Activated T-cell treated with anti-CD3 and anti-CD28 coated beads, Interleukin-2, amount 50 U/mL, for 24 hours (primary cell): ENCODE measurements at regions not wholly inside any gene's neighbourhood (a gene's known extent, or its start where the extent isn't known, plus 50 kb on each side); places are given as distances from the start of the nearest gene placed in this dataset.
"Not testable (repeated sequence)": the region's sequence is repeated elsewhere in the genome, so short reads cannot be mapped to it uniquely, and the experiment has no call there.

Experiments used
- DNase-seq: peaks from one replicate; pipeline ENCODE4 v3.0.0-alpha.2; 2020
- H3K27ac Mint-ChIP-seq: 2 replicates; pipeline ENCODE4 v1.8.0; 2020; ENCODE audit warnings: mild to moderate bottlenecking, mixed read lengths
- H3K27me3 Mint-ChIP-seq: 2 replicates; pipeline ENCODE4 v1.8.0; 2020; ENCODE audit warnings: mixed read lengths
- H3K36me3 Mint-ChIP-seq: 2 replicates; pipeline ENCODE4 v1.8.0; 2020; ENCODE audit warnings: low read depth, mixed read lengths
- H3K4me1 Mint-ChIP-seq: 2 replicates; pipeline ENCODE4 v1.8.0; 2020; ENCODE audit warnings: low read depth, mixed read lengths
- H3K4me3 Mint-ChIP-seq: 2 replicates; pipeline ENCODE4 v1.8.0; 2020; ENCODE audit warnings: mild to moderate bottlenecking, moderate library complexity, mixed read lengths
- H3K9me3 Mint-ChIP-seq: 2 replicates; pipeline ENCODE4 v1.8.0; 2020; ENCODE audit warnings: mixed read lengths

DNA sequence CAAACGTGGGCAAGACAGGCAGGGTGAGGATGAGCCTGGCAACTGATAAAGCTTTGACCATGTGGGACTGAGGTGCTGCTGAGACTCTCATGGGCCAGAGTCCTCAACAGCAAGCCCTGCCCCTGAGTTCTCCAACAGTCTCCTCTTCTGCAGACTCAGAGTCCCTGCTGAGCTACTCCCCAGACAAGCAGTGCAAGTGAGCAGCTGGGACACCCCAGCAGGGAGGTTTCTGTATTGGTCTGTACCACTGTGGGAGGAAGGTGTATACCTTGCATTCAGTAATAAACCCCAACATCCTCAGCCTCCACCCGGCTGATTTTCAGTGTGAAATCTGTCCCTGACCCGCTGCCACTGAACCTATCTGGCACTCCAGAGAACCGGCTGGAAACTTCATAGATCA lies 542.5 kb downstream of the RPIA start:
- H3K4me1 Mint-ChIP-seq, H3K27ac Mint-ChIP-seq, H3K4me3 Mint-ChIP-seq, H3K36me3 Mint-ChIP-seq, DNase-seq, H3K27me3 Mint-ChIP-seq, H3K9me3 Mint-ChIP-seq: not testable (repeated sequence)

DNA sequence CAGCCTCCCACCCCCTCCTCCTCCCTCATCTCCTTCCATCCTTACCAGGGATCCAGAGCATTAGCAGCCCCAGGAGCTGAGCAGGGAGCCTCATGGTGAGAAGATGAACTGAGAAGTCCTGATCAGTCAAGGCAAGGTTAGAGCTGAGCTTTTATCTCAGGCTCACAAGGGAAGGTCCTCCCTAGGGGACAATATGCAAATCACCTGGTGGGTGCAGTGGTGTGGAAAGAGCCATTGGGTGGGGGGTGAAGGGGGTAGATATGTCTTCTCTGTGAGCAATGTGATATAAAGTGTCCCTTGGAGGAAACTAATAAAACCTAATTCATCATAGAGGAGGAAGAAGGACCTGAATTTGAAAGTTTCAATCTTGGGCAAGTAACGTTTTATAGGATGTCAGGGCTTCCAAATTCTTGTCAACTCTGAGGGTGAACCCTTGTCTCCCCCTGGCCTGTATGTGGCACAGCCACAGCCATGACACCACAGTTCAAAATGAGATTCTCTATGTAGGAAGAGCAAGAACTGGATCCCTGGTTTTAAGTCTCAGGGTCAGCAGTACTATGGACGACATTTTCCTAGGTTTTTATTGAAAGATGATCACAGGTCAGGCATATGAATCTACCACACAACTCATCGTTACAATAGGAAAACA lies 543.5 kb downstream of the RPIA start:
- H3K4me3 Mint-ChIP-seq, H3K4me1 Mint-ChIP-seq, DNase-seq, H3K27me3 Mint-ChIP-seq, H3K27ac Mint-ChIP-seq, H3K9me3 Mint-ChIP-seq, H3K36me3 Mint-ChIP-seq: not testable (repeated sequence)

DNA sequence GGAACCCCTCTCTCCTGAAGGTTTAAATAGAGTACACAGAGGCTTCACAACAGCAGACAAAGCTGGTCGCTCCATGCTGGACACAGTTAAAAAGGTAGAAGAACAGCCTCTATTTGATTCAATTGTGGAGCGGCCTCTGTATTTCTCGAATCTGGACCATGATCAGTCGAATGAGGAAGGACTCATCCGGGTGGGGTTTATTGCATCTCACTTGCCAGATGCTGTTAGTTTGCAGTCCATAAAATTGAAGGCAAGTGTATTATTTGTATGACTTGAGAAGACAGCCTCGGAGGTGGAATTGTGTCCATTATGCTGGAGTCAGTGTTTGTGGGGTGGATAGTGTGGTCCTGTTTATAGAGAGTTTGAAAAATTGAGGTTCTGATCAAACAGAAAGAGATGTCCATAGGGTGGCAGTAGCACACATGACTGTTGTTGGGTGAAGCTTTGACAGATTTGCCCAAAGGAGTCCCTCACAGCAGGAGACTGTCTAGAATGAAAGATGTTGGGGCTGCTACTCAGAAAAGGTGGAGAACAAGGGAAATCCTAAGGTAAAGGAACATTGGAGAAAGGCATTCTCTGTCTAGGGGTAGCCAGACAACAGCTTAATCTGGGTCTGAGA lies 545.5 kb downstream of the RPIA start:
- H3K27me3 Mint-ChIP-seq, H3K4me1 Mint-ChIP-seq, DNase-seq, H3K4me3 Mint-ChIP-seq, H3K9me3 Mint-ChIP-seq, H3K36me3 Mint-ChIP-seq, H3K27ac Mint-ChIP-seq: not testable (repeated sequence)

DNA sequence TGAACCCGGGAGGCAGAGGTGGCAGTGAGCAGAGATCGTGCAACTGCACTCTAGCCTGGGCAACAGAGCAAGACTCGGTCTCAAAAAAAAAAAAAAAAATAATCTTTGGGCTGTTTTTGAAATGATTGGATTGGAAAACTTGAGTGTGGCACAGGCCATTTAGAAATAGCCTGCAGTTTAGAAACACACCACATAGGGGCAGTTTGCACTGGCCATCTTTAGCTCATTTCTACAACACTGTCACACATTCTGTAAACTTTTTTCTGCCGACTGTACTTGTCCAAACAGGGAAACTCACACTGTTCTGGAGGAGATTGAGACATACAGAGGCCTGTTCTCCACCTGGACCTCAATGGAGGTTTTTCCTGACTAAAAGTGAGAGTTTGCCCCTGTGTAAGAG lies 546.3 kb downstream of the RPIA start:
- not testable (repeated sequence) for H3K27ac Mint-ChIP-seq, H3K27me3 Mint-ChIP-seq, H3K9me3 Mint-ChIP-seq, DNase-seq, H3K4me3 Mint-ChIP-seq, H3K36me3 Mint-ChIP-seq, H3K4me1 Mint-ChIP-seq

DNA sequence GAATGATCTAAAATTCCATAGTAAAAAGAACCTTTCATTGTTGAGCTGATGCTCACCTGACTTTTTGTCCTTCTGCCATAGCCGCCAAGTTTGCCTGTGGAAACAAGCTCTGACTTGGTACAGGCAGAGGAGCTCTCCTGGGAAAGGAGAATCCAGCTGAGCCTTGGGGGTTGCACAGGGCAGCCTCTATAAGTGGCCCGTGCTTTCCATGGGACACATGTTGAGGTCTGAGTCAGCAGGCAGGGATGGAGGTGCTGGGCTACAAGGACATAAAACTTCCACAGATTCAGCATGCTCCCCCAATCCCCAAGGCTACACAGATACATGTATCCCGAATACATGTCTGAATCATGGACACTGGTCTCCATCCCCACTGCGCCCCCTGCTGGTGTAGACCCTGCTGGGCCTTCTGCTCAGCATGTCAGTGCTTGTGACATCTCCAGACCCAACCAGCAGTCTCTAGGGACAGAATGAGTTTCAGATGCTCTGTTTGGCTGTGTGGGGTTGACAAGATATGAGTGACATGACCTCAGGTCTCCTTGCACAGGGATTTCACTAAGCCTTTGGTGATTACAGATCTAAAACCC lies 551.7 kb downstream of the RPIA start:
- DNase-seq, H3K4me1 Mint-ChIP-seq, H3K4me3 Mint-ChIP-seq, H3K27me3 Mint-ChIP-seq, H3K9me3 Mint-ChIP-seq, H3K27ac Mint-ChIP-seq, H3K36me3 Mint-ChIP-seq: not testable (repeated sequence)

DNA sequence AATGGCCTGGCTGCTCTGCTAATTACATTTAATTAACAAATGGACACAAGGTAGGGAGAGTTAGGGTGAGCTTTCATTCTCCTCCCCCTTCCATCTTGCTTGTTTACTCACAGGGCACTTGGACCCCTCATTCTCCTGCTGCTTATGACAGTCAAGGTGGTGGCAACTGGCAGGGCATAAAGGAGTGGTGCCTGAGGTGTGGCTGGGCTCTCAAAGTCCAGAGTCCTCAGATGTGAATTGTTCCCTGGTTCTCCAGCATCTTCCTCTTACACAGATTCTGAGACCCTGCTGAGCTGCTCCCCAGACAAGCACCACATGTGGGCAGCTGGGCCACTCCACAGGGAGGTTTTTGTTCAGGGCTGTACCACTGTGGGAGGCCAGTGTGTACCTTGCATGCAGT lies 552.9 kb downstream of the RPIA start:
- H3K4me3 Mint-ChIP-seq, H3K27ac Mint-ChIP-seq, H3K9me3 Mint-ChIP-seq, DNase-seq, H3K27me3 Mint-ChIP-seq, H3K36me3 Mint-ChIP-seq, H3K4me1 Mint-ChIP-seq: not testable (repeated sequence)

DNA sequence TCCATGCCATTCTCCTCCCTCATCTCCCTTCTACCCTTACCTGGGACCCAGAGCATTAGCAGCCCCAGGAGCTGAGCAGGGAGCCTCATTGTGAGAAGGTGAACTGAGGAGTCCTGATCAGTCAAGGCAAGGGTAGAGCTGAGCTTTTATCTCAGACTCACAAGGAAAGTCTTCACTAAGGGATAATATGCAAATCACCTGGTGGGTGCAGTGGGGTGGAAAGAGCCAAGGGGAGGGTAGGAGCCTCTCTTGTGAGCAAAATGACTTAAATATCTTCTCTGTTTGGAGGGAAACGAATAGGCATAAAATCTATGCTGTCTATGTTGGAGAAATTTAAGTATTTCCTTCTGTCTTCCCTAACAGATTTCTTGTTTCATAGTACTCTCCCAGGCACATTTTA lies 554.0 kb downstream of the RPIA start:
- not testable (repeated sequence) for H3K36me3 Mint-ChIP-seq, H3K4me3 Mint-ChIP-seq, H3K9me3 Mint-ChIP-seq, H3K27ac Mint-ChIP-seq, H3K27me3 Mint-ChIP-seq, H3K4me1 Mint-ChIP-seq, DNase-seq

DNA sequence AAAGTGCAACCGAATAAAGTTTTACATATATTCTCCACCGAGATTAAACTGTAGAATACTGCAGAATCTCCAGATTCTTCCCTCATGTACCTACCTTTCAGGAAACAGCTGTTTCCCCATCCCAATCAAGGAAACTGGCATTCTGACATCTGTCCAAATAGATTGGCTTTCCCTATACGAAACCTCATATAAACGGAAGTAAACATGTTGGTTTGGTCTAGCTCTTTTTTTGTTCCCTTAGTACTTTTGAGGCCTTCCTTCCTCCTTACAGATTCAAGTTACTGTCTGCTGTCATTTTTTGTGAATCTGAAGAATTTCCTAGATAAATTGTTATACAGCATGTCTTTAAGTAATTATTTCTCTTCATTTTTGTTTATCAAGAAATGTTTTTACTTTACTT lies 554.6 kb downstream of the RPIA start:
- H3K4me1 Mint-ChIP-seq, DNase-seq, H3K4me3 Mint-ChIP-seq, H3K9me3 Mint-ChIP-seq, H3K36me3 Mint-ChIP-seq, H3K27ac Mint-ChIP-seq, H3K27me3 Mint-ChIP-seq: not testable (repeated sequence)

DNA sequence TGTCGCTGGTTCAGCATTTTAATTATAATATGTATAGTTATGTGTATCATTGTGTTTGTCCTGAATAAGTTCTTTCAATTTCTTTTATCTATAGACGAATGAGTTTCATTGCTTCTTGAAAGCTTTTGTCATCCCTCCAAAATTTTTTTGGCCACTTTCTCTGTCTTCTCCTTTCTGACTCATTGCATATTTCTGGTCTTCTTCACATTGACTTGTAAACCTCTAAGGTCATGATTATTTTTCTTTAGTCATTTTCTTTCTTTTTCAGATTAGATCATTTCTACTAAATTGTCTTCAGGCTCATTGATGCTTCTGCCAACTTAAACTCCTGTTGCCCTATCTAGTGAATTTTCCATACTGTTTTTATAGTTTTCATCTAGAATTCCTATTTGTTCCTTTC lies 555.1 kb downstream of the RPIA start:
- not testable (repeated sequence) for H3K9me3 Mint-ChIP-seq, H3K36me3 Mint-ChIP-seq, H3K4me1 Mint-ChIP-seq, DNase-seq, H3K27me3 Mint-ChIP-seq, H3K4me3 Mint-ChIP-seq, H3K27ac Mint-ChIP-seq

DNA sequence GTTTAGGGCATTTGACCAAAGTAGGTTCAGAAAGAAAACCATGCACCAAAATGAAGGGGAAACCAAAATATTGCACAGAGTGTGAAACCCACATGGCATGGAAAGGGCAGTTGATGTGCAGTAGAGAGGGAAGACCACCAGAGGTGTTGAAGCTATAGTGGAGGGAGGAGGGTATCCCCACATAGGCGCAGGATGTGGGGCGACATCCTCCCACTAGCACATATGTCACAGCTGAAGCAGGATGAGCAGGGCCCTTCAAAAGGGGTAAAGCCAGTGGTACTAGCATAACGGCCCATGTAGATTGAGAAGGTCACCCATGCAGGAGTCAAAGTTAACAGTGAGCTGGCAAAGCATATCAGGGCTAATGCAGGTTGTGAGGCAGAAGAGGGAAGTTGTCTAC lies 563.5 kb downstream of the RPIA start:
- H3K9me3 Mint-ChIP-seq, H3K27me3 Mint-ChIP-seq, H3K27ac Mint-ChIP-seq, DNase-seq, H3K4me1 Mint-ChIP-seq, H3K36me3 Mint-ChIP-seq, H3K4me3 Mint-ChIP-seq: not testable (repeated sequence)

DNA sequence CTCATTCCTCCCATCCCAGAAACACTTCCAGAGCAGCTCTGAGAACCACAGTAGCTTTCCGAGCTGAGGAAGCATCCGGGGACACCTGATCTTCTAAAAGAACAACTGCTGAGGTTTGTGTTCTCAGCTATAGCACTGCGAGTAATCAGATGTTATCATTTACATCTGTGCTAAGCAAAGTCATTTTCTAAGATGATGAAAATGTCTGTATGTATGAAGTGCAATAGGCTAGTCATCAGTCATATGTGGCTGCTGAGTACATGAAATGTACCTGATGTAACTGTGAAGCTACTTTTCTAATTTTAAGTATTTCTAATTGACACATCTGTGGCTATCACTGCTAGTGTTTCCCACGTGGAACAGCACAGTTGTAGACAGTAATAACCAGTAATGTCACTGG lies 582.0 kb downstream of the RPIA start:
- not testable (repeated sequence) for DNase-seq, H3K27me3 Mint-ChIP-seq, H3K27ac Mint-ChIP-seq, H3K9me3 Mint-ChIP-seq, H3K4me3 Mint-ChIP-seq, H3K36me3 Mint-ChIP-seq, H3K4me1 Mint-ChIP-seq

DNA sequence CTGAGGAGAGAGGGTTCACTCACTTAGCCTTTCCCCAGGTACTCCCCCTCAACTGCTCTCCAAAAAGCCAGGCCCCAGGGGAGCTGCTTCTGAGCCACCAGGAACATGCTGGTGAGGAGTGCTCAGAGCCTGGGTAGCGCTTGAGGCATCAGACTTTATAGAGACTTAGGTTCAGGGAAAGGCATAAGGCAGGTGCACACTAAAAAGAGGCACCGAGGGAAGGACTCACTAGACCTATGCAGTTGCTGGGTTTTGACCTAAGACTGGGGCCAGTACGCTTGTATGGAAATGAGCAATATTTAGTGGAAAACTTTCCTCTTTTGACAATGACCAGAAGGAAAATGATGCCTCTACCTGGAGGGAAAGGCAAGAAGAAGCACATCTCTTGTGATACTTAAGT lies 589.1 kb downstream of the RPIA start:
- H3K27me3 Mint-ChIP-seq, H3K4me1 Mint-ChIP-seq, H3K27ac Mint-ChIP-seq, H3K9me3 Mint-ChIP-seq, DNase-seq, H3K36me3 Mint-ChIP-seq, H3K4me3 Mint-ChIP-seq: not testable (repeated sequence)

DNA sequence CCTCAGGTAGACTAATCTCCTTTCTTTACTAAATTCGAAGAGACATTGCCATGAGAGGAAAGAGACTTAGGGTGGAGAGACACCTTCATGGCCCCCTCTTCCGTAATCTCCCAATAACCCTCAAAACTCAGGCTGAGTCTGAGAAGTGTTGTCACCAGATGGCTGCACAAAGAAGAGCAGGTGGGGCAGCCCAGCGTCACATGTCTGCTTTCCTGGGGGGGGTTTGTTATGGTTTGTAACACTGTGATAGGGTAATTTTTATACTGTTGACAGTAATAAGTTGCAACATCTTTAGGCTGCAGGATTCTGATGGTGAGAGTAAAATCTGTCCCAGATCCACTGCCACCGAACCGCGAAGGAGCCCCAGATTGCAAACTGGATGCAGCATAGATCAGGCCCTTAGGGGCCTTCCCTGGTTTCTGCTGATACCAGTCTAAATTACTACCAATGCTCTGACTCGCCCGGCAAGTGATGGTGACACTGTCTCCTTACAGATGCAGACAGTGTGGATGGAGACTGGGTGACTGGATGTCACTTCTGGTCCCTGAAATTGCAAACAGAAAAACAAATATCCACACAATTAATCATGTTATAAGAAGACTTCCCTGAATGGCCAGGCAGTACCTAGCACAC lies 595.1 kb downstream of the RPIA start:
- not testable (repeated sequence) for H3K36me3 Mint-ChIP-seq, H3K9me3 Mint-ChIP-seq, H3K27me3 Mint-ChIP-seq, H3K27ac Mint-ChIP-seq, H3K4me3 Mint-ChIP-seq, DNase-seq, H3K4me1 Mint-ChIP-seq

DNA sequence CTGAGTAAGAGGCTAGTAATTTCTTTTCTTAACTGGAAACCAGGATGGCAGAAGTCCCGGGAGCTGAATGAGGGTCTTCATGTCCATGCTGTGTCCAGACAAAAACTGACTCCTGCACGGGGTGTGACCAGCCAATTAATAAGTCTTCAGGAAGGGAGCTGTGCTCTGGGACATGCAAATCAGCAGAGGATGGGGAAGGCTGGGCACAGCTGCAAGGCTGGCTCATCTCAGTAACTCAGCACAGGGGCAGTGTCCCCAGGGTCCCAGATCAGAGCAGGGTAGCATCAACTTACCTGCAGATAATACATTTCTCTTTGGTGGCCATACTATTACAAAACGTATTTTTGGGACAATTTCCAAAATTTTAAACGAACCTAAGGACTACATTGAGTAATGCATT lies 595.6 kb downstream of the RPIA start:
- H3K27me3 Mint-ChIP-seq, H3K27ac Mint-ChIP-seq, H3K36me3 Mint-ChIP-seq, DNase-seq, H3K9me3 Mint-ChIP-seq, H3K4me3 Mint-ChIP-seq, H3K4me1 Mint-ChIP-seq: not testable (repeated sequence)

DNA sequence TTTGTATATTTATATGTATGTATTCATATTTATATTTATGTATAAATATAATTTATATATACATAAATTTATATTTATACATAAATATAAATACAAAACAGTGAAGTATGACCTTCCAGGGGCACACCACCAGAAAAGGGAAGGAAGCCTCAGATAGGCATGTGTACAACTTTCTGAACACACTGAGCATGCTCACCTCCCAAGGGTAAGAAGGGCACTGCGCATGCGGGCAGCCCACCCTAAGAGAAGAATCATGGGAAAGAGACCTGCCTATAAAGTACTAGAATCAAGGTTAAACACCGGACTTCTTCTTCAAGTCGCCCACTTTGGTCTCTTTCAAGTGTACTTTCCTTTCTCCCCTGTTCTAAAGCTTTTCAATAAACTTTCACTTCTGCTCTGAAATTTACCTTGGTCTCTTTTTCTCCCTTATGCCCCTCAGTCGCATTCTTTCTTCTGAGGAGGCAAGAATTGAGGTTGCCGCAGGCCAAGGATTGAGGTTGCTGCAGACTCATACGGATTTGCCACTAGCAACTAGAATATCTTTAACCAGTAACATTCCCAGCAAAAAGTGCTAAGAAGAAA lies 600.3 kb downstream of the RPIA start:
- DNase-seq, H3K9me3 Mint-ChIP-seq, H3K36me3 Mint-ChIP-seq, H3K27me3 Mint-ChIP-seq, H3K4me1 Mint-ChIP-seq, H3K27ac Mint-ChIP-seq, H3K4me3 Mint-ChIP-seq: not testable (repeated sequence)
